T-helper 1 cell (primary cell): ENCODE measurements at regions not wholly inside any gene's neighbourhood (a gene's known extent, or its start where the extent isn't known, plus 50 kb on each side); places are given as distances from the start of the nearest gene placed in this dataset.
A peak's percentile ranks its signal among the peaks of the same experiment; 100 is the strongest.

Experiments used
- DNase-seq, 5 donors: peaks; one replicate each; pipeline ENCODE4 v3.0.0-alpha.2; 2012 to 2020

- DNase-seq = no peak
Observed at GRCh38 chrX:22396408-22396807, 123.7 kb downstream of the CBLL2 start.

- no peak for DNase-seq
Observed at GRCh38 chrX:22397566-22397965, 124.9 kb downstream of the CBLL2 start.

- no peak for DNase-seq
Observed at GRCh38 chrX:22399437-22400192, 126.9 kb downstream of the CBLL2 start.

- no peak for DNase-seq
Observed at GRCh38 chrX:22404297-22404696, 131.6 kb downstream of the CBLL2 start.

- DNase-seq = no peak
Observed at GRCh38 chrX:22406201-22406737, 133.6 kb downstream of the CBLL2 start.

- no peak for DNase-seq
Observed at GRCh38 chrX:22409418-22409817, 136.7 kb downstream of the CBLL2 start.

- no peak for DNase-seq
Observed at GRCh38 chrX:22424122-22424915, 151.6 kb downstream of the CBLL2 start.

GRCh38 chrX:22424919-22425318 lies 152.2 kb downstream of the CBLL2 start:
- no peak for DNase-seq

GRCh38 chrX:22429704-22430103 lies 157.0 kb downstream of the CBLL2 start:
- DNase-seq = no peak

- no peak for DNase-seq
Observed at GRCh38 chrX:22430701-22431100, 158.0 kb downstream of the CBLL2 start.

- no peak for DNase-seq
Observed at GRCh38 chrX:22433292-22434070, 160.8 kb downstream of the CBLL2 start.

- DNase-seq = no peak
Observed at GRCh38 chrX:22445880-22446279, 173.2 kb downstream of the CBLL2 start.

- DNase-seq = no peak
Observed at GRCh38 chrX:22462959-22463358, 190.2 kb downstream of the CBLL2 start.

GRCh38 chrX:22467571-22467970 lies 194.9 kb downstream of the CBLL2 start:
- DNase-seq = no peak

- DNase-seq = no peak
Observed at GRCh38 chrX:22481436-22481835, 208.7 kb downstream of the CBLL2 start.

- no peak for DNase-seq
Observed at GRCh38 chrX:22486296-22486695, 213.6 kb downstream of the CBLL2 start.

GRCh38 chrX:22516893-22517292 lies 244.2 kb downstream of the CBLL2 start:
- DNase-seq = no peak

- DNase-seq = no peak
Observed at GRCh38 chrX:22520128-22520828, 247.6 kb downstream of the CBLL2 start.

GRCh38 chrX:22526339-22526738 lies 253.6 kb downstream of the CBLL2 start:
- peak in 1 of 5 donors; percentile 13 for DNase-seq

GRCh38 chrX:22527302-22527701 lies 254.6 kb downstream of the CBLL2 start:
- no peak for DNase-seq

- DNase-seq = no peak
Observed at GRCh38 chrX:22533898-22534297, 261.2 kb downstream of the CBLL2 start.

- no peak for DNase-seq
Observed at GRCh38 chrX:22534643-22535042, 261.9 kb downstream of the CBLL2 start.
